SU-DHL-6 (cell line): ENCODE measurements at regions not wholly inside any gene's neighbourhood (a gene's known extent, or its start where the extent isn't known, plus 50 kb on each side); places are given as distances from the start of the nearest gene placed in this dataset.

Source experiments
- H2AFZ ChIP-seq: fragments of 200-600 bp; sonication (generic); 2 replicates; pipeline ENCODE4 v1.6.1; 2014; ENCODE audit warnings: low read depth, mild to moderate bottlenecking, moderate library complexity, mixed read lengths, antibody characterized with exemption, low read length; ENCODE audit not compliant: severe bottlenecking
- H3F3A ChIP-seq: fragments of 200-600 bp; shearing (Covaris generic); 2 replicates; pipeline ENCODE4 v1.6.0; 2016; ENCODE audit warnings: antibody characterized with exemption, mild to moderate bottlenecking; ENCODE audit not compliant: insufficient read depth
- H3K27ac ChIP-seq: fragments of 200-600 bp; sonication (generic); 2 replicates; pipeline ENCODE4 v1.5.1; 2016; ENCODE audit warnings: low read depth, mild to moderate bottlenecking, low read length, moderate library complexity, mixed read lengths
- H3K27me3 ChIP-seq: fragments of 200-600 bp; sonication (generic), shearing (Covaris generic); 2 replicates; pipeline ENCODE4 v1.6.0; 2014; ENCODE audit warnings: mild to moderate bottlenecking, low read length
- H3K36me3 ChIP-seq: fragments of 200-600 bp; sonication (generic); 2 replicates; pipeline ENCODE4 v1.6.1; 2014; ENCODE audit warnings: mild to moderate bottlenecking, low read length, mixed read lengths
- H3K4me2 ChIP-seq: fragments of 300-600, 200-600 bp; shearing (Covaris generic), sonication (generic); 2 replicates; pipeline ENCODE4 v1.6.0; 2014; ENCODE audit warnings: low read length, low read depth, mild to moderate bottlenecking; ENCODE audit not compliant: poor library complexity, severe bottlenecking
- H3K4me3 ChIP-seq: fragments of 200-600 bp; sonication (generic); 2 replicates; pipeline ENCODE4 v1.5.1; 2014; ENCODE audit warnings: antibody characterized with exemption, low read length, mild to moderate bottlenecking, mixed read lengths; ENCODE audit not compliant: insufficient read depth, poor library complexity, severe bottlenecking
- H3K79me2 ChIP-seq: fragments of 200-600 bp; sonication (generic); 2 replicates; pipeline ENCODE4 v1.6.1; 2014; ENCODE audit warnings: mild to moderate bottlenecking, low read length, moderate library complexity; ENCODE audit not compliant: insufficient read depth
- H3K9ac ChIP-seq: fragments of 200-600 bp; sonication (generic); 2 replicates; pipeline ENCODE4 v1.7.0; 2014; ENCODE audit warnings: mild to moderate bottlenecking, low read length
- H3K9me2 ChIP-seq: fragments of 200-600 bp; sonication (generic); replicated peaks from 2 replicates; pipeline ENCODE4 v1.6.1; 2014; ENCODE audit warnings: low read length; ENCODE audit not compliant: insufficient read depth
- H3K9me3 ChIP-seq: fragments of 200-600 bp; sonication (generic); 2 replicates; pipeline ENCODE4 v1.6.1; 2014; ENCODE audit warnings: low read length, mixed read lengths; ENCODE audit not compliant: insufficient read depth
- H4K20me1 ChIP-seq: fragments of 200-600 bp; sonication (generic); 2 replicates; pipeline ENCODE4 v1.6.1; 2014; ENCODE audit warnings: low read depth, mild to moderate bottlenecking, antibody characterized with exemption, low read length, moderate library complexity, mixed read lengths
- EZH2phosphoT487 ChIP-seq: fragments of 200-600 bp; sonication (generic), shearing (Covaris generic); conservative IDR thresholded peaks from 2 replicates; pipeline ENCODE4 v1.6.1; 2018; ENCODE audit warnings: mild to moderate bottlenecking, antibody characterized with exemption, low read length, moderate library complexity, mixed read lengths
- TF ChIP-seq, protein P1 (sequence below): fragments of 200-600 bp; sonication (generic); IDR thresholded peaks from one replicate; pipeline ENCODE4 v1.5.1; 2017; ENCODE audit warnings: antibody characterized with exemption, mild to moderate bottlenecking, low read length, moderate library complexity; ENCODE audit not compliant: insufficient read depth, poor library complexity, severe bottlenecking

DNA sequence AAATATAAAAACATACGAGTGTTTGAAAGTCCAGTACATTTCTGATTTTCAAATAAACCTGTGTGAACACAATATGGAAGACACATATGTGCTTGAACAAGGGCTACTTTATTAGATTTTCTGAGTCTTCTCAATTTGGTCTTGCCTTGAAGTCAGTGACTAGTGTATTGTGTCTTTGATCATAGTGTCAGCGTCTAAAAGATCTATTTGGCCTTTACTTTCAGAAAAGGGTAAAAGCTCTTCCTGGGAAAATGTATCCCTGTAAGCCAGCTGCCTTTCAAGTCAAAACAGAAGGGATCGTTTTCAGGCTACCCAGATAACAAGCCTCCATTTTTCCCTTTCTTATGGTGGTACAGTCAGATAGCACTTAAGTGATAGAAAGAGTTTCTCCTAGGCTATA lies 471.9 kb downstream of the CMPK2 start:
- peak overlapping the region; percentile 50 for H2AFZ ChIP-seq
- H3K9me3 ChIP-seq = 0 out of 2 replicates have a peak, but pooled peaks cover 6% of the 10 kb centered on the region
- no peak overlapping the region for H3K4me3 ChIP-seq
- H3K4me2 ChIP-seq = no peak overlapping the region
- TF ChIP-seq, protein P1, sequence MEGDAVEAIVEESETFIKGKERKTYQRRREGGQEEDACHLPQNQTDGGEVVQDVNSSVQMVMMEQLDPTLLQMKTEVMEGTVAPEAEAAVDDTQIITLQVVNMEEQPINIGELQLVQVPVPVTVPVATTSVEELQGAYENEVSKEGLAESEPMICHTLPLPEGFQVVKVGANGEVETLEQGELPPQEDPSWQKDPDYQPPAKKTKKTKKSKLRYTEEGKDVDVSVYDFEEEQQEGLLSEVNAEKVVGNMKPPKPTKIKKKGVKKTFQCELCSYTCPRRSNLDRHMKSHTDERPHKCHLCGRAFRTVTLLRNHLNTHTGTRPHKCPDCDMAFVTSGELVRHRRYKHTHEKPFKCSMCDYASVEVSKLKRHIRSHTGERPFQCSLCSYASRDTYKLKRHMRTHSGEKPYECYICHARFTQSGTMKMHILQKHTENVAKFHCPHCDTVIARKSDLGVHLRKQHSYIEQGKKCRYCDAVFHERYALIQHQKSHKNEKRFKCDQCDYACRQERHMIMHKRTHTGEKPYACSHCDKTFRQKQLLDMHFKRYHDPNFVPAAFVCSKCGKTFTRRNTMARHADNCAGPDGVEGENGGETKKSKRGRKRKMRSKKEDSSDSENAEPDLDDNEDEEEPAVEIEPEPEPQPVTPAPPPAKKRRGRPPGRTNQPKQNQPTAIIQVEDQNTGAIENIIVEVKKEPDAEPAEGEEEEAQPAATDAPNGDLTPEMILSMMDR = no peak
- no peak for TF ChIP-seq EZH2phosphoT487
- no peaks in the 10 kb centered on the region for H3K79me2 ChIP-seq
- no peaks in the 10 kb centered on the region for H3K27me3 ChIP-seq
- no peaks in the 10 kb centered on the region for H3K9me2 ChIP-seq
- H3K27ac ChIP-seq = no peak overlapping the region
- no peaks in the 10 kb centered on the region for H3F3A ChIP-seq
- H4K20me1 ChIP-seq = no peaks in the 10 kb centered on the region
- H3K9ac ChIP-seq = no peak overlapping the region
- H3K36me3 ChIP-seq = no peaks in the 10 kb centered on the region

- no peak overlapping the region for H3K4me3 ChIP-seq
- H3K36me3 ChIP-seq = no peaks in the 10 kb centered on the region
- no peaks in the 10 kb centered on the region for H3K27me3 ChIP-seq
- no peak overlapping the region for H3K27ac ChIP-seq
- H3K9ac ChIP-seq = no peak overlapping the region
- no peak overlapping the region for H3K4me2 ChIP-seq
- no peaks in the 10 kb centered on the region for H3F3A ChIP-seq
- no peaks in the 10 kb centered on the region for H3K9me2 ChIP-seq
- H3K79me2 ChIP-seq = no peaks in the 10 kb centered on the region
- no peaks in the 10 kb centered on the region for H4K20me1 ChIP-seq
- peak overlapping the region; percentile 50 for H2AFZ ChIP-seq
- 0 out of 2 replicates have a peak, but pooled peaks cover 6% of the 10 kb centered on the region for H3K9me3 ChIP-seq
- TF ChIP-seq, protein P1 = no peak
- TF ChIP-seq EZH2phosphoT487 = no peak
Observed at GRCh38 chr2:6394276-6394675, 471.4 kb downstream of the CMPK2 start.

GRCh38 chr2:6398421-6398820 lies 467.3 kb downstream of the CMPK2 start:
- no peak overlapping the region for H3K4me3 ChIP-seq
- no peaks in the 10 kb centered on the region for H4K20me1 ChIP-seq
- H3K9ac ChIP-seq = no peak overlapping the region
- TF ChIP-seq EZH2phosphoT487 = no peak
- TF ChIP-seq, protein P1 = no peak
- no peaks in the 10 kb centered on the region for H3K9me2 ChIP-seq
- H3K9me3 ChIP-seq = 0 out of 2 replicates have a peak, but pooled peaks cover 6% of the 10 kb centered on the region
- H3K36me3 ChIP-seq = no peaks in the 10 kb centered on the region
- H3K4me2 ChIP-seq = no peak overlapping the region
- no peaks in the 10 kb centered on the region for H3F3A ChIP-seq
- H2AFZ ChIP-seq = no peak overlapping the region
- no peaks in the 10 kb centered on the region for H3K27me3 ChIP-seq
- no peak overlapping the region for H3K27ac ChIP-seq
- no peaks in the 10 kb centered on the region for H3K79me2 ChIP-seq
